PC-3 (cell line): ENCODE measurements at regions not wholly inside any gene's neighbourhood (a gene's known extent, or its start where the extent isn't known, plus 50 kb on each side); places are given as distances from the start of the nearest gene placed in this dataset.

Source experiments
- ATAC-seq: fragments of 200-7000 bp; cut with Tn5 transposase; 2 replicates; pipeline ENCODE4 v1.9.1; 2020; ENCODE audit warnings: mild to moderate bottlenecking, moderate library complexity
- BruUV-seq: library from RNA; stranded (reverse); fragments of 400-500 nt; replicated peaks from 2 replicates; lab custom pipeline; 2021; lab: Mats Ljungman, UMichigan
- CTCF ChIA-PET: fragments of 300-600 bp; sonication (Branson Sonifier 250); formaldehyde crosslinking; loops from one replicate; lab custom pipeline; 2022; ENCODE audit warnings: antibody characterized with exemption; lab: Charles Lee
- POLR2A ChIA-PET: fragments of 300-600 bp; sonication (Branson Sonifier 250); formaldehyde crosslinking; loops from one replicate; lab custom pipeline; 2022; ENCODE audit warnings: antibody characterized with exemption; ENCODE audit not compliant: unreplicated experiment; lab: Charles Lee
- DNase-seq: peaks from one replicate; pipeline ENCODE4 v3.0.0-alpha.2; 2015
- H2AFZ ChIP-seq: fragments of 300-600 bp; sonication (generic); 2 replicates; pipeline ENCODE4 v1.6.0; 2016; ENCODE audit warnings: antibody characterized with exemption, low read length
- H3F3A ChIP-seq: fragments of 300-600 bp; sonication (generic); one replicate; pipeline ENCODE4 v1.6.0; 2017; ENCODE audit warnings: antibody characterized with exemption, low read length, control low read depth, mild to moderate bottlenecking; ENCODE audit not compliant: unreplicated experiment
- H3K27ac ChIP-seq: fragments of 300-600 bp; sonication (generic); 2 replicates; pipeline ENCODE4 v1.5.1; 2016; ENCODE audit warnings: mild to moderate bottlenecking, low read length
- H3K27me3 ChIP-seq: fragments of 300-600 bp; sonication (generic); 2 replicates; pipeline ENCODE4 v1.6.1; 2016; ENCODE audit warnings: low read length, mixed read lengths
- H3K36me3 ChIP-seq: fragments of 300-600 bp; sonication (generic); 2 replicates; pipeline ENCODE4 v1.6.1; 2016; ENCODE audit warnings: low read depth, mixed run types, low read length, mixed read lengths
- H3K4me1 ChIP-seq: fragments of 300-600 bp; sonication (generic); 2 replicates; pipeline ENCODE4 v1.5.1; 2016; ENCODE audit warnings: low read length; ENCODE audit not compliant: insufficient read depth
- H3K4me2 ChIP-seq: fragments of 300-600 bp; sonication (generic); 2 replicates; pipeline ENCODE4 v1.6.0; 2016; ENCODE audit warnings: low read length
- H3K4me3 ChIP-seq: fragments of 300-600 bp; sonication (generic); 2 replicates; pipeline ENCODE4 v1.5.1; 2016; ENCODE audit warnings: mild to moderate bottlenecking, low read length, mixed read lengths
- H3K79me2 ChIP-seq: fragments of 300-600 bp; sonication (generic); 2 replicates; pipeline ENCODE4 v1.6.1; 2017; ENCODE audit warnings: low read length, mixed read lengths
- H3K9ac ChIP-seq: fragments of 300-600 bp; sonication (generic); 2 replicates; pipeline ENCODE4 v1.6.0; 2016; ENCODE audit warnings: mild to moderate bottlenecking, low read length
- H3K9me2 ChIP-seq: fragments of 300-600 bp; sonication (generic); replicated peaks from 2 replicates; pipeline ENCODE4 v1.6.1; 2016; ENCODE audit warnings: mixed run types, low read length, mixed read lengths
- H3K9me3 ChIP-seq: fragments of 300-600 bp; sonication (generic); 2 replicates; pipeline ENCODE4 v1.6.1; 2016; ENCODE audit warnings: low read length, mixed read lengths
- H4K20me1 ChIP-seq: fragments of 300-600 bp; sonication (generic); 2 replicates; pipeline ENCODE4 v1.6.1; 2016; ENCODE audit warnings: low read length, mixed read lengths
- CTCF ChIP-seq: fragments of 300-600 bp; sonication (generic); conservative IDR thresholded peaks from 2 replicates; pipeline ENCODE4 v1.5.1; 2017; ENCODE audit warnings: antibody characterized with exemption, low read depth, mild to moderate bottlenecking, low read length
- EZH2 ChIP-seq: fragments of 300-600 bp; sonication (generic); IDR thresholded peaks from one replicate; pipeline ENCODE4 v1.6.1; 2017; ENCODE audit warnings: antibody characterized with exemption, mild to moderate bottlenecking, low read length; ENCODE audit not compliant: unreplicated experiment
- EZH2phosphoT487 ChIP-seq: fragments of 300-600 bp; sonication (generic); IDR thresholded peaks from 2 replicates; pipeline ENCODE4 v1.6.1; 2018; ENCODE audit warnings: mild to moderate bottlenecking, antibody characterized with exemption, low read length, borderline replicate concordance
- intact Hi-C: fragments of 100-400 bp; cut with micrococcal nuclease; formaldehyde crosslinking; loops from 2 replicates; pipeline ENCODE4 v1.9.0; 2023

- no TSS peak for BruUV-seq
Measured at GRCh38 chr7:15801551-15801950, 115.1 kb upstream of the MEOX2 start.

GRCh38 chr7:15801041-15801440, 114.6 kb upstream of the MEOX2 start:
- intact Hi-C loops: no loop called here
- Histone ChIP-seq H3K9me3 (no peaks in the 10 kb centered on the region), H3K4me2 (no peak overlapping the region), H3K79me2 (no peaks in the 10 kb centered on the region), H3K36me3 (no peaks in the 10 kb centered on the region), H3K9me2 (no peaks in the 10 kb centered on the region), H3K4me3 (no peak overlapping the region), H3K9ac (no peak overlapping the region), H3K4me1 (no peaks in the 10 kb centered on the region), H3K27ac (no peak overlapping the region), H4K20me1 (no peaks in the 10 kb centered on the region), H2AFZ (no peak overlapping the region), H3K27me3 (no peaks in the 10 kb centered on the region), H3F3A (no peaks in the 10 kb centered on the region)
- POLR2A ChIA-PET: no interaction called here
- DNase-seq: no peak
- TF ChIP-seq CTCF: no peak
- TF ChIP-seq EZH2: no peak
- TF ChIP-seq EZH2phosphoT487: no peak
- BruUV-seq: no TSS peak
- no peak for ATAC-seq
- CTCF ChIA-PET: no interaction called here

More at GRCh38 chr7:15801551-15801950, 115.1 kb upstream of the MEOX2 start:
- H3K4me3 ChIP-seq: no peak overlapping the region
- H3K4me1 ChIP-seq: no peaks in the 10 kb centered on the region
- intact Hi-C loops: no loop called here
- ChIA-PET POLR2A (no interaction called here), CTCF (no interaction called here)
- no peaks in the 10 kb centered on the region for H4K20me1 ChIP-seq
- no peaks in the 10 kb centered on the region for H3K27me3 ChIP-seq
- TF ChIP-seq EZH2 (no peak), CTCF (no peak), EZH2phosphoT487 (no peak)
- H3K4me2 ChIP-seq: no peak overlapping the region
- no peaks in the 10 kb centered on the region for H3K79me2 ChIP-seq
- ATAC-seq: no peak
- no peak for DNase-seq
- H3K9ac ChIP-seq: no peak overlapping the region
- H3K9me3 ChIP-seq: no peaks in the 10 kb centered on the region
- no peak overlapping the region for H2AFZ ChIP-seq
- no peaks in the 10 kb centered on the region for H3K36me3 ChIP-seq
- no peak overlapping the region for H3K27ac ChIP-seq
- H3K9me2 ChIP-seq: no peaks in the 10 kb centered on the region
- no peaks in the 10 kb centered on the region for H3F3A ChIP-seq

GRCh38 chr7:15798081-15798480, 111.6 kb upstream of the MEOX2 start:
- Histone ChIP-seq H3K9me3 (no peaks in the 10 kb centered on the region), H2AFZ (no peak overlapping the region), H3K27ac (no peak overlapping the region), H3K4me2 (no peak overlapping the region), H3K36me3 (no peaks in the 10 kb centered on the region), H3K27me3 (no peaks in the 10 kb centered on the region), H3K79me2 (no peaks in the 10 kb centered on the region), H4K20me1 (no peaks in the 10 kb centered on the region), H3F3A (no peaks in the 10 kb centered on the region), H3K9ac (no peak overlapping the region), H3K4me1 (no peaks in the 10 kb centered on the region), H3K4me3 (no peak overlapping the region), H3K9me2 (no peaks in the 10 kb centered on the region)
- DNase-seq (no peak), ATAC-seq (no peak)
- BruUV-seq: no TSS peak
- CTCF ChIA-PET: no interaction called here
- intact Hi-C loops: no loop called here
- POLR2A ChIA-PET: no interaction called here
- TF ChIP-seq EZH2 (no peak), CTCF (no peak), EZH2phosphoT487 (no peak)
